ENCODE measurements at regions not wholly inside any gene's neighbourhood (a gene's known extent, or its start where the extent isn't known, plus 50 kb on each side); places are given as distances from the start of the nearest gene placed in this dataset.

- Mint-ChIP-seq H3K36me3 (ENCODE audit: insufficient read depth, unreplicated experiment) (no peaks in the 10 kb centered on the region), H3K4me3 (ENCODE audit: unreplicated experiment) (peak overlapping the region; percentile 18), H3K27ac (ENCODE audit: unreplicated experiment) (peak overlapping the region; percentile 30), H3K27me3 (ENCODE audit: insufficient read depth, unreplicated experiment) (no peaks in the 10 kb centered on the region), H3K4me1 (ENCODE audit: low read depth, unreplicated experiment) (peaks cover 28% of the 10 kb centered on the region), H3K9me3 (ENCODE audit: unreplicated experiment) (no peaks in the 10 kb centered on the region)
- POLR2A ChIA-PET, result no interaction called here
- DNase-seq, result peak; percentile 31 to 45
- H3K27me3 ChIP-seq (replicated peaks; ENCODE audit: control insufficient read depth, insufficient read depth, low read length), result no peaks in the 10 kb centered on the region
- H3K4me3 ChIP-seq (ENCODE audit: low read depth, low read length), result no peak overlapping the region
- BruUV-seq (replicated peaks), result no TSS peak
- H3K4me1 ChIP-seq, result peaks cover 21% of the 10 kb centered on the region
- CTCF ChIA-PET, result no interaction called here
- no peak for TF ChIP-seq CTCF (IDR thresholded peaks at IDR 0.05; ENCODE audit: insufficient read depth in 1 of 2, low read depth in 1 of 2, low read length in 1 of 2, severe bottlenecking in 1 of 2, unreplicated experiment in 1 of 2)
- H3K36me3 ChIP-seq (ENCODE audit: control insufficient read depth, insufficient read depth, low read length), result no peaks in the 10 kb centered on the region
- intact Hi-C loops (cut with micrococcal nuclease; ENCODE audit: unreplicated experiment), result loop anchor here (2.0 kb wide), 1 partner anchor 23 kb away; no protein-coding TSS in a partner anchor
- H3K9me3 ChIP-seq, result no peaks in the 10 kb centered on the region
Observed at GRCh38 chr3:184440151-184440550, 60.3 kb downstream of the CHRD start.

DNA sequence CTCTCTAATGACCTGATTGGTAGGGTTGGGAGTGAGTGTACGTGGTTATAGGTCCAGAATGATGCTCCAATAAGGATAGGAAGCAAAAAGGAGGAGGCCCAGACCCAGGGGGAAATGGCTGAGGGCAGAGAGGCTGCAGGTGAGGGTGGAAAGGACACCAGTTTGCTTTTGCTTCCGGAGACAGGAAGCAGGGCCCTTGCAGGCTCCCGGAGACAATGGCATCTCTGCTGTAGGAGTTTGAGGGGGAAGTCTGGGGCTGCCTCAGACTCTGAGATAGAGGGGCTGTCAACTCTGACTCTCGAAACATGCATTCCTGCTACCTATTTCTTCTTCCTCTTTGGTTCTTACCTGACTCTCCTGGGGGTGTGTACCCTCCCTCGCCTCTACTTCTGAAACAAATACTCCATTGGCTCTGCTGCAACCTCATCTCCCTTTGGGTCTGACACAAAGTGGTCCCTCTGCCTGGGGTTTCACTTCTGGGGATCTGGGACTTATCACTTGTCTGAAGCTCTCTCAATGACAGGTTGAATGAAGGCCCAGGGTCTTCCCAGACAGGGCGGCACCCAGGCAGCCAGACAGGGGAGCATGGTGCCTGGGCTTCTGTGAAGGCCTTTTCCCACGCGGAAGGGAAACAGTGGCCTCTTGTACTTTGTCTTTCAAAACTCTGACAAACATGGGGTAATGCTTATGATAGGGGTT, 61.5 kb downstream of the CHRD start:
- Mint-ChIP-seq H3K4me1 (ENCODE audit: low read depth, unreplicated experiment) (peaks cover 28% of the 10 kb centered on the region), H3K27ac (ENCODE audit: unreplicated experiment) (no peak overlapping the region), H3K9me3 (ENCODE audit: unreplicated experiment) (no peaks in the 10 kb centered on the region), H3K4me3 (ENCODE audit: unreplicated experiment) (no peak overlapping the region), H3K27me3 (ENCODE audit: insufficient read depth, unreplicated experiment) (no peaks in the 10 kb centered on the region), H3K36me3 (ENCODE audit: insufficient read depth, unreplicated experiment) (no peaks in the 10 kb centered on the region)
- Histone ChIP-seq H3K27me3 (replicated peaks; ENCODE audit: control insufficient read depth, insufficient read depth, low read length) (no peaks in the 10 kb centered on the region), H3K4me1 (peaks cover 21% of the 10 kb centered on the region), H3K4me3 (ENCODE audit: low read depth, low read length) (no peak overlapping the region), H3K9me3 (no peaks in the 10 kb centered on the region), H3K36me3 (ENCODE audit: control insufficient read depth, insufficient read depth, low read length) (no peaks in the 10 kb centered on the region)
- intact Hi-C loops (cut with micrococcal nuclease; ENCODE audit: unreplicated experiment), result loop anchor here (2.0 kb wide), 1 partner anchor 25 kb away; no protein-coding TSS in a partner anchor
- no peak for DNase-seq
- no TSS peak for BruUV-seq (replicated peaks)
- TF ChIP-seq CTCF (IDR thresholded peaks at IDR 0.05; ENCODE audit: insufficient read depth in 1 of 2, low read depth in 1 of 2, low read length in 1 of 2, severe bottlenecking in 1 of 2, unreplicated experiment in 1 of 2), result no peak
- CTCF ChIA-PET, result no interaction called here
- POLR2A ChIA-PET, result no interaction called here

GRCh38 chr3:184443364-184443763, 63.5 kb downstream of the CHRD start:
- ChIA-PET POLR2A (no interaction called here), CTCF (interaction anchor here (0.8 to 1.1 kb wide), 2 partner anchors 72 to 118 kb away, joined by 4 to 11 read pairs; partner anchors contain the start of gene EPHB3)
- no peak for TF ChIP-seq CTCF (IDR thresholded peaks at IDR 0.05; ENCODE audit: insufficient read depth in 1 of 2, low read depth in 1 of 2, low read length in 1 of 2, severe bottlenecking in 1 of 2, unreplicated experiment in 1 of 2)
- intact Hi-C loops (cut with micrococcal nuclease; ENCODE audit: unreplicated experiment), result no loop called here
- Mint-ChIP-seq H3K27ac (ENCODE audit: unreplicated experiment) (no peak overlapping the region), H3K36me3 (ENCODE audit: insufficient read depth, unreplicated experiment) (no peaks in the 10 kb centered on the region), H3K9me3 (ENCODE audit: unreplicated experiment) (no peaks in the 10 kb centered on the region), H3K4me3 (ENCODE audit: unreplicated experiment) (no peak overlapping the region), H3K27me3 (ENCODE audit: insufficient read depth, unreplicated experiment) (no peaks in the 10 kb centered on the region), H3K4me1 (ENCODE audit: low read depth, unreplicated experiment) (peaks cover 28% of the 10 kb centered on the region)
- peaks cover 21% of the 10 kb centered on the region for H3K4me1 ChIP-seq
- H3K9me3 ChIP-seq, result no peaks in the 10 kb centered on the region
- no TSS peak for BruUV-seq (replicated peaks)
- H3K27me3 ChIP-seq (replicated peaks; ENCODE audit: control insufficient read depth, insufficient read depth, low read length), result no peaks in the 10 kb centered on the region
- no peak for DNase-seq
- H3K4me3 ChIP-seq (ENCODE audit: low read depth, low read length), result no peak overlapping the region
- no peaks in the 10 kb centered on the region for H3K36me3 ChIP-seq (ENCODE audit: control insufficient read depth, insufficient read depth, low read length)

Data from Caco-2 (cell line).